ENCODE measurements at regions not wholly inside any gene's neighbourhood (a gene's known extent, or its start where the extent isn't known, plus 50 kb on each side); places are given as distances from the start of the nearest gene placed in this dataset.

- Histone ChIP-seq H3K79me2 (no peaks in the 10 kb centered on the region), H3K27ac (no peak overlapping the region), H3K4me3 (ENCODE audit: low read depth, low read length) (no peak overlapping the region), H3K4me1 (no peaks in the 10 kb centered on the region), H3K9ac (no peak overlapping the region), H3K36me3 (ENCODE audit: control insufficient read depth, insufficient read depth, low read length) (no peaks in the 10 kb centered on the region), H3K27me3 (ENCODE audit: control insufficient read depth, insufficient read depth, low read length) (no peaks in the 10 kb centered on the region), H3K9me3 (ENCODE audit: control insufficient read depth, low read length) (no peaks in the 10 kb centered on the region), H2AFZ (no peak overlapping the region), H3K4me2 (ENCODE audit: low read length) (no peak overlapping the region)
- no peak for TF ChIP-seq CTCF (IDR thresholded peaks at IDR 0.05)
These were observed 239.9 kb downstream of the PCDH10 start for GRCh38 chr4:133389029-133389428.

GRCh38 chr4:133385161-133385954, 236.3 kb downstream of the PCDH10 start:
- H3K36me3 ChIP-seq (ENCODE audit: control insufficient read depth, insufficient read depth, low read length): no peaks in the 10 kb centered on the region

GRCh38 chr4:133379681-133380438, 230.8 kb downstream of the PCDH10 start:
- H3K27me3 ChIP-seq (ENCODE audit: control insufficient read depth, insufficient read depth, low read length): no peaks in the 10 kb centered on the region
- H3K9ac ChIP-seq: no peak overlapping the region
- H3K79me2 ChIP-seq: no peaks in the 10 kb centered on the region
- no peak overlapping the region for H2AFZ ChIP-seq
- no peaks in the 10 kb centered on the region for H3K9me3 ChIP-seq (ENCODE audit: control insufficient read depth, low read length)
- no peak overlapping the region for H3K4me3 ChIP-seq (ENCODE audit: low read depth, low read length)
- TF ChIP-seq CTCF (IDR thresholded peaks at IDR 0.05): no peak
- H3K36me3 ChIP-seq (ENCODE audit: control insufficient read depth, insufficient read depth, low read length): no peaks in the 10 kb centered on the region
- no peaks in the 10 kb centered on the region for H3K4me1 ChIP-seq
- no peak overlapping the region for H3K27ac ChIP-seq
- H3K4me2 ChIP-seq (ENCODE audit: low read length): no peak overlapping the region

More at GRCh38 chr4:133385161-133385954, 236.3 kb downstream of the PCDH10 start:
- Histone ChIP-seq H3K9me3 (ENCODE audit: control insufficient read depth, low read length) (no peaks in the 10 kb centered on the region), H3K27me3 (ENCODE audit: control insufficient read depth, insufficient read depth, low read length) (no peaks in the 10 kb centered on the region), H3K9ac (no peak overlapping the region), H3K79me2 (no peaks in the 10 kb centered on the region), H3K4me2 (ENCODE audit: low read length) (no peak overlapping the region), H3K4me1 (no peaks in the 10 kb centered on the region), H2AFZ (no peak overlapping the region), H3K4me3 (ENCODE audit: low read depth, low read length) (no peak overlapping the region), H3K27ac (no peak overlapping the region)
- TF ChIP-seq CTCF (IDR thresholded peaks at IDR 0.05): no peak

- Histone ChIP-seq H3K36me3 (ENCODE audit: control insufficient read depth, insufficient read depth, low read length) (no peaks in the 10 kb centered on the region), H3K27me3 (ENCODE audit: control insufficient read depth, insufficient read depth, low read length) (no peaks in the 10 kb centered on the region), H3K4me1 (no peaks in the 10 kb centered on the region), H3K27ac (no peak overlapping the region), H3K9me3 (ENCODE audit: control insufficient read depth, low read length) (no peaks in the 10 kb centered on the region), H3K4me3 (ENCODE audit: low read depth, low read length) (no peak overlapping the region), H3K4me2 (ENCODE audit: low read length) (no peak overlapping the region), H3K79me2 (no peaks in the 10 kb centered on the region), H3K9ac (no peak overlapping the region), H2AFZ (no peak overlapping the region)
- TF ChIP-seq CTCF (IDR thresholded peaks at IDR 0.05): no peak
These were observed 228.2 kb downstream of the PCDH10 start for GRCh38 chr4:133377286-133377685.
